ENCODE measurements at regions not wholly inside any gene's neighbourhood (a gene's known extent, or its start where the extent isn't known, plus 50 kb on each side); places are given as distances from the start of the nearest gene placed in this dataset.
"Not testable (repeated sequence)": the region's sequence is repeated elsewhere in the genome, so short reads cannot be mapped to it uniquely, and the experiment has no call there.

- H3K36me3 ChIP-seq (ENCODE audit: insufficient read depth), result no peaks in the 10 kb centered on the region
- no peak for DNase-seq (ENCODE audit: extremely low spot score)
- no peak overlapping the region for H3K4me3 ChIP-seq (ENCODE audit: low read depth, low read length)
- no peak overlapping the region for H3K27ac ChIP-seq (ENCODE audit: low read depth)
- WGBS, result 43% methylated on average over 2 of the region's 2 CpGs
- H3K4me1 ChIP-seq (ENCODE audit: insufficient read depth), result no peaks in the 10 kb centered on the region
Observed at GRCh38 chr14:106551265-106551664, 1024.9 kb downstream of the TMEM121 start.

GRCh38 chr14:106556211-106556610 lies 1029.8 kb downstream of the TMEM121 start:
- H3K4me1 ChIP-seq (ENCODE audit: insufficient read depth); H3K4me3 ChIP-seq (ENCODE audit: low read depth, low read length); H3K27ac ChIP-seq (ENCODE audit: low read depth); H3K36me3 ChIP-seq (ENCODE audit: insufficient read depth); DNase-seq (ENCODE audit: extremely low spot score): not testable (repeated sequence)
- WGBS, result 73% methylated on average over 9 of the region's 9 CpGs

GRCh38 chr14:106556665-106557289 lies 1030.4 kb downstream of the TMEM121 start:
- 42% methylated on average over 13 of the region's 13 CpGs for WGBS
- H3K4me3 ChIP-seq (ENCODE audit: low read depth, low read length), result no peak overlapping the region
- no peaks in the 10 kb centered on the region for H3K36me3 ChIP-seq (ENCODE audit: insufficient read depth)

GRCh38 chr14:106562451-106562850 lies 1036.1 kb downstream of the TMEM121 start:
- Histone ChIP-seq H3K27ac (ENCODE audit: low read depth) (no peak overlapping the region), H3K4me3 (ENCODE audit: low read depth, low read length) (no peak overlapping the region), H3K36me3 (ENCODE audit: insufficient read depth) (no peaks in the 10 kb centered on the region), H3K4me1 (ENCODE audit: insufficient read depth) (no peaks in the 10 kb centered on the region)
- WGBS, result 45% methylated on average over 6 of the region's 6 CpGs
- no peak for DNase-seq (ENCODE audit: extremely low spot score)

More at GRCh38 chr14:106556665-106557289, 1030.4 kb downstream of the TMEM121 start:
- H3K27ac ChIP-seq (ENCODE audit: low read depth), result no peak overlapping the region
- no peak for DNase-seq (ENCODE audit: extremely low spot score)
- H3K4me1 ChIP-seq (ENCODE audit: insufficient read depth), result no peaks in the 10 kb centered on the region

- Histone ChIP-seq H3K36me3 (ENCODE audit: insufficient read depth) (no peaks in the 10 kb centered on the region), H3K27ac (ENCODE audit: low read depth) (no peak overlapping the region), H3K4me3 (ENCODE audit: low read depth, low read length) (no peak overlapping the region), H3K4me1 (ENCODE audit: insufficient read depth) (no peaks in the 10 kb centered on the region)
- no peak for DNase-seq (ENCODE audit: extremely low spot score)
- 52% methylated on average over 14 of the region's 14 CpGs for WGBS
Observed at GRCh38 chr14:106564058-106564643, 1037.8 kb downstream of the TMEM121 start.

GRCh38 chr14:106578481-106578880 lies 1052.1 kb downstream of the TMEM121 start:
- Histone ChIP-seq H3K27ac (ENCODE audit: low read depth) (no peak overlapping the region), H3K4me1 (ENCODE audit: insufficient read depth) (no peaks in the 10 kb centered on the region), H3K36me3 (ENCODE audit: insufficient read depth) (no peaks in the 10 kb centered on the region), H3K4me3 (ENCODE audit: low read depth, low read length) (no peak overlapping the region)
- no peak for DNase-seq (ENCODE audit: extremely low spot score)
- 76% methylated on average over 11 of the region's 11 CpGs for WGBS

- Histone ChIP-seq H3K4me1 (ENCODE audit: insufficient read depth) (no peaks in the 10 kb centered on the region), H3K4me3 (ENCODE audit: low read depth, low read length) (no peak overlapping the region), H3K36me3 (ENCODE audit: insufficient read depth) (no peaks in the 10 kb centered on the region), H3K27ac (ENCODE audit: low read depth) (no peak overlapping the region)
- no peak for DNase-seq (ENCODE audit: extremely low spot score)
- 69% methylated on average over 6 of the region's 6 CpGs for WGBS
Observed at GRCh38 chr14:106579084-106579483, 1052.7 kb downstream of the TMEM121 start.

GRCh38 chr14:106585692-106586091 lies 1059.3 kb downstream of the TMEM121 start:
- DNase-seq (ENCODE audit: extremely low spot score), result no peak
- WGBS, result 60% methylated on average over 9 of the region's 9 CpGs
- H3K4me3 ChIP-seq (ENCODE audit: low read depth, low read length), result no peak overlapping the region
- no peaks in the 10 kb centered on the region for H3K4me1 ChIP-seq (ENCODE audit: insufficient read depth)
- no peaks in the 10 kb centered on the region for H3K36me3 ChIP-seq (ENCODE audit: insufficient read depth)
- no peak overlapping the region for H3K27ac ChIP-seq (ENCODE audit: low read depth)

GRCh38 chr14:106586098-106586704 lies 1059.8 kb downstream of the TMEM121 start:
- Histone ChIP-seq H3K4me1 (ENCODE audit: insufficient read depth) (no peaks in the 10 kb centered on the region), H3K36me3 (ENCODE audit: insufficient read depth) (no peaks in the 10 kb centered on the region), H3K4me3 (ENCODE audit: low read depth, low read length) (no peak overlapping the region), H3K27ac (ENCODE audit: low read depth) (no peak overlapping the region)
- DNase-seq (ENCODE audit: extremely low spot score), result no peak
- WGBS, result 62% methylated on average over 8 of the region's 8 CpGs

- not testable (repeated sequence) for H3K36me3 ChIP-seq (ENCODE audit: insufficient read depth); H3K4me1 ChIP-seq (ENCODE audit: insufficient read depth); H3K4me3 ChIP-seq (ENCODE audit: low read depth, low read length); DNase-seq (ENCODE audit: extremely low spot score); H3K27ac ChIP-seq (ENCODE audit: low read depth)
- WGBS, result 75% methylated on average over 7 of the region's 7 CpGs
Observed at GRCh38 chr14:106591539-106591938, 1065.2 kb downstream of the TMEM121 start.

GRCh38 chr14:106592115-106592852 lies 1065.9 kb downstream of the TMEM121 start:
- not testable (repeated sequence) for H3K27ac ChIP-seq (ENCODE audit: low read depth); H3K4me3 ChIP-seq (ENCODE audit: low read depth, low read length); H3K4me1 ChIP-seq (ENCODE audit: insufficient read depth); DNase-seq (ENCODE audit: extremely low spot score); H3K36me3 ChIP-seq (ENCODE audit: insufficient read depth)
- 65% methylated on average over 24 of the region's 24 CpGs for WGBS

- WGBS, result 48% methylated on average over 2 of the region's 2 CpGs
- Histone ChIP-seq H3K4me3 (ENCODE audit: low read depth, low read length) (no peak overlapping the region), H3K4me1 (ENCODE audit: insufficient read depth) (no peaks in the 10 kb centered on the region), H3K36me3 (ENCODE audit: insufficient read depth) (no peaks in the 10 kb centered on the region), H3K27ac (ENCODE audit: low read depth) (no peak overlapping the region)
- DNase-seq (ENCODE audit: extremely low spot score), result no peak
Observed at GRCh38 chr14:106599209-106599608, 1072.8 kb downstream of the TMEM121 start.

- Histone ChIP-seq H3K4me1 (ENCODE audit: insufficient read depth) (no peaks in the 10 kb centered on the region), H3K36me3 (ENCODE audit: insufficient read depth) (no peaks in the 10 kb centered on the region), H3K27ac (ENCODE audit: low read depth) (no peak overlapping the region), H3K4me3 (ENCODE audit: low read depth, low read length) (no peak overlapping the region)
- WGBS, result 60% methylated on average over 27 of the region's 27 CpGs
- no peak for DNase-seq (ENCODE audit: extremely low spot score)
Observed at GRCh38 chr14:106605548-106606448, 1079.4 kb downstream of the TMEM121 start.

Data from urinary bladder (tissue), 3 donors.